Prostate gland (tissue), 2 donors: ENCODE measurements at regions not wholly inside any gene's neighbourhood (a gene's known extent, or its start where the extent isn't known, plus 50 kb on each side); places are given as distances from the start of the nearest gene placed in this dataset.

Experiments
- DNase-seq: peaks from one replicate; pipeline ENCODE4 v3.0.0-alpha.2; 2019; ENCODE audit warnings: low spot score
- H3K27ac ChIP-seq, 2 donors: fragments of 200-600 bp; sonication (generic); 2 replicates each; pipeline ENCODE4 v1.5.1; 2017 to 2019
- H3K27me3 ChIP-seq: fragments of 200-600 bp; sonication (generic); replicated peaks from 2 replicates; pipeline ENCODE4 v1.5.1; 2019; ENCODE audit not compliant: insufficient read depth
- H3K36me3 ChIP-seq, 2 donors: fragments of 200-600 bp; sonication (generic); 1 replicate in 1 of 2; 2 replicates in 1 of 2; pipeline versions ENCODE4 v1.5.1 to v1.8.1; 2017 to 2019
- H3K4me1 ChIP-seq: fragments of 200-600 bp; sonication (generic); replicated peaks from 2 replicates; pipeline ENCODE4 v1.5.1; 2019
- H3K4me3 ChIP-seq, 2 donors: fragments of 200-600 bp; sonication (generic); 2 replicates each; pipeline ENCODE4 v1.5.1; 2017 to 2019
- H3K9me3 ChIP-seq: fragments of 200-600 bp; sonication (generic); 2 replicates; pipeline ENCODE4 v1.5.1; 2017
- POLR2A ChIP-seq: fragments of 450-650 bp; IDR thresholded peaks from one replicate; pipeline ENCODE4 v1.6.1; 2016; ENCODE audit warnings: antibody characterized with exemption, mild to moderate bottlenecking
- POLR2AphosphoS5 ChIP-seq: sonication (generic); formaldehyde crosslinking; IDR thresholded peaks from one replicate; pipeline ENCODE4 v1.6.1; 2017; ENCODE audit warnings: antibody characterized with exemption
- WGBS: methylation state at CpG from one replicate; pipeline ENCODE4 v1.1.5; 2018; 5-methylcytosine and 5-hydroxymethylcytosine counted together
- intact Hi-C: fragments of 100-400 bp; cut with DNase I; formaldehyde crosslinking; loops from one replicate; pipeline ENCODE4 v1.14.2; 2022
- TF ChIP-seq, protein P1 (sequence below), 4 experiments: fragments of 200-600 bp in 2 of 4; fragments of 450-650 bp in 2 of 4; sonication (generic) in 2 of 4; IDR thresholded peaks; 1 replicate in 3 of 4; 2 replicates in 1 of 4; pipeline ENCODE4 v1.5.1; 2016 to 2019; ENCODE audit warnings: antibody characterized with exemption in 4 of 4, mild to moderate bottlenecking in 2 of 4, moderate library complexity in 2 of 4

DNA sequence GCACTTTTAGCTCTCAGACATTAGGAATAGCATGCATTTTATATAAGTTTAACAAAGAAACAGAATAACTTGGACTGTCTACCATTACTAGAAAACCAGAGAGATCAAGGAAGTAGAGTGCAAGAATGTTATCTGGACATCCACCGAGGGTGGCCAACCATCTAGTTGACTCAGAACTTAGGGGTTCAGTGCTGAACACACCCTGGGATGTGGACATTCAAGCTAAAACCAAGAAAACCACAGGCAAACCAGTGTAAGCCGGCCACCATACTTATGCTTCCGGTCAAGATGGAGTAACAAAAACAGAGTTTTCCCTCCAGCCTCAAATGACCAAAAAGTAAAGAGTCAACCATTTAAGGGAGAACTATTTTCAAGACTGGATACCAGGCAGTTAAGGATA lies 181.4 kb upstream of the MXRA5 start:
- no peaks in the 10 kb centered on the region for H3K36me3 ChIP-seq
- DNase-seq = no peak
- no peaks in the 10 kb centered on the region for H3K27me3 ChIP-seq
- H3K4me3 ChIP-seq = no peak overlapping the region
- H3K9me3 ChIP-seq = no peaks in the 10 kb centered on the region
- H3K4me1 ChIP-seq = no peaks in the 10 kb centered on the region
- WGBS = 95% methylated on average over 3 of the region's 3 CpGs
- no peak overlapping the region for H3K27ac ChIP-seq
- intact Hi-C loops = no loop called here
- no peak for TF ChIP-seq POLR2A
- TF ChIP-seq, protein P1, sequence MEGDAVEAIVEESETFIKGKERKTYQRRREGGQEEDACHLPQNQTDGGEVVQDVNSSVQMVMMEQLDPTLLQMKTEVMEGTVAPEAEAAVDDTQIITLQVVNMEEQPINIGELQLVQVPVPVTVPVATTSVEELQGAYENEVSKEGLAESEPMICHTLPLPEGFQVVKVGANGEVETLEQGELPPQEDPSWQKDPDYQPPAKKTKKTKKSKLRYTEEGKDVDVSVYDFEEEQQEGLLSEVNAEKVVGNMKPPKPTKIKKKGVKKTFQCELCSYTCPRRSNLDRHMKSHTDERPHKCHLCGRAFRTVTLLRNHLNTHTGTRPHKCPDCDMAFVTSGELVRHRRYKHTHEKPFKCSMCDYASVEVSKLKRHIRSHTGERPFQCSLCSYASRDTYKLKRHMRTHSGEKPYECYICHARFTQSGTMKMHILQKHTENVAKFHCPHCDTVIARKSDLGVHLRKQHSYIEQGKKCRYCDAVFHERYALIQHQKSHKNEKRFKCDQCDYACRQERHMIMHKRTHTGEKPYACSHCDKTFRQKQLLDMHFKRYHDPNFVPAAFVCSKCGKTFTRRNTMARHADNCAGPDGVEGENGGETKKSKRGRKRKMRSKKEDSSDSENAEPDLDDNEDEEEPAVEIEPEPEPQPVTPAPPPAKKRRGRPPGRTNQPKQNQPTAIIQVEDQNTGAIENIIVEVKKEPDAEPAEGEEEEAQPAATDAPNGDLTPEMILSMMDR (IDR thresholded peaks at IDR 0.05) = no peak
- no peak for TF ChIP-seq POLR2AphosphoS5

DNA sequence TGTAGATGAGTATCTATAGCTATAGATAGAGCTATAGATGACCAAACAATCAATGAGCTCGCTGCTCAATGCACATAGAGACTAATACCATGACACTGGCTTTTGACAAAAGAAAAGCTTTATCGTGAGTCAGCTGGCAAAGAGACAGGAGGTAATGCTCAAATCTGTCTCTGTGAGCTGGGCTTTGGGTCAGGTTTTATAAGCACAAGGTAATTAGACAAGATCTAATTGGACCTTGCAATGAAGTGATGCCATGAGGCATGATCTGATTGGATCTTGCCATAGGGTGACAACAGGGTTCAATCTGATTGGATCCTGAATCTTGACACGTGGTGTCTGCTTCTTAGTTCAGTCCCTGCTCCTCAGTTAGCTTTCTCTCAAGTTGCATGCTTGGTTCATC lies 180.7 kb upstream of the MXRA5 start:
- no peaks in the 10 kb centered on the region for H3K4me1 ChIP-seq
- no peak overlapping the region for H3K4me3 ChIP-seq
- no peaks in the 10 kb centered on the region for H3K27me3 ChIP-seq
- H3K27ac ChIP-seq = no peak overlapping the region
- 80% methylated on average over 3 of the region's 3 CpGs for WGBS
- no peak for DNase-seq
- TF ChIP-seq POLR2AphosphoS5 (no peak), POLR2A (no peak)
- TF ChIP-seq, protein P1 (IDR thresholded peaks at IDR 0.05) = no peak
- H3K36me3 ChIP-seq = no peaks in the 10 kb centered on the region
- no peaks in the 10 kb centered on the region for H3K9me3 ChIP-seq
- intact Hi-C loops = no loop called here

DNA sequence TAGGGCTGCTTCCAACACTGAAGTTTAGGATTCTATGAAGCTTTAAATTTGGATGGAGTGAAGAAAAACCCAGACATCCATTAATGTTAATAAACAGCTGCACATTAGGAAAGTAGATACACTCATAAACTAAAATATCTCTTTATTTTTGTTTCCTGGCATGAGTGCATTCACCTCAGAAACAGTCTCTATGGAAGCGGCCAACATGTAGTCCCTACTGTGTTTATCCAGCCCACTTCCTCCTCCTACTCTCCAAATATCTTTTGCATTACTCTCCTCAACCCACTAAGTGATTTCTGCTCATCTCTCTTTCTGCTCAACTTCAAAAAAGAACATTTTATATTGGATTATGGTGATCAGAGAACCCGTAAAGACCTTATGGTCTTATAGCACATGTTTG lies 180.3 kb upstream of the MXRA5 start:
- Histone ChIP-seq H3K36me3 (no peaks in the 10 kb centered on the region), H3K27ac (no peak overlapping the region), H3K9me3 (no peaks in the 10 kb centered on the region), H3K4me1 (no peaks in the 10 kb centered on the region), H3K4me3 (no peak overlapping the region), H3K27me3 (no peaks in the 10 kb centered on the region)
- DNase-seq = no peak
- TF ChIP-seq, protein P1 (IDR thresholded peaks at IDR 0.05) = no peak
- TF ChIP-seq POLR2A (no peak), POLR2AphosphoS5 (no peak)
- intact Hi-C loops = no loop called here
- WGBS = 80% methylated on average over 2 of the region's 2 CpGs

DNA sequence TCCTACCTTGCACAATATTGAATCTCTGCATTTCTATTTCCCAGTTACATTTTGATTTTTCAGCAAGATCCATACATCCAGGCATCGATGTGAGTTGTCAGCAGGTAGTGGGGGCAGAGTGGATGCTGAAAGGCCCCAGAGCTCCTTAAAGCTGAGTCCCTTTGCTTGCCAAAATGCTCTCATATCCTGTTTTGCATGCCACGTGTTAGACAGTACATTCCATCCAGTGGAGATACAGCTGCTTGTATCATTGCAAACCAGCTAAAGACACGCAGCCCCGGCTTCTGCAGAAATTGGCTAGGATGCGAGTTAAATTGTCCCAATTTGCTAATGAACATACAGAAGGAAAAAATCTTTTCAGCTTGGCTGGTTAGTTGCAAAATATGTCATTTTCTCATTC lies 179.6 kb upstream of the MXRA5 start:
- DNase-seq = no peak
- WGBS = 55% methylated on average over 5 of the region's 5 CpGs
- no peaks in the 10 kb centered on the region for H3K27me3 ChIP-seq
- no peaks in the 10 kb centered on the region for H3K4me1 ChIP-seq
- H3K36me3 ChIP-seq = no peaks in the 10 kb centered on the region
- intact Hi-C loops = no loop called here
- H3K27ac ChIP-seq = no peak overlapping the region
- H3K9me3 ChIP-seq = no peaks in the 10 kb centered on the region
- no peak overlapping the region for H3K4me3 ChIP-seq
- TF ChIP-seq, protein P1 (IDR thresholded peaks at IDR 0.05) = no peak
- TF ChIP-seq POLR2AphosphoS5 = no peak

DNA sequence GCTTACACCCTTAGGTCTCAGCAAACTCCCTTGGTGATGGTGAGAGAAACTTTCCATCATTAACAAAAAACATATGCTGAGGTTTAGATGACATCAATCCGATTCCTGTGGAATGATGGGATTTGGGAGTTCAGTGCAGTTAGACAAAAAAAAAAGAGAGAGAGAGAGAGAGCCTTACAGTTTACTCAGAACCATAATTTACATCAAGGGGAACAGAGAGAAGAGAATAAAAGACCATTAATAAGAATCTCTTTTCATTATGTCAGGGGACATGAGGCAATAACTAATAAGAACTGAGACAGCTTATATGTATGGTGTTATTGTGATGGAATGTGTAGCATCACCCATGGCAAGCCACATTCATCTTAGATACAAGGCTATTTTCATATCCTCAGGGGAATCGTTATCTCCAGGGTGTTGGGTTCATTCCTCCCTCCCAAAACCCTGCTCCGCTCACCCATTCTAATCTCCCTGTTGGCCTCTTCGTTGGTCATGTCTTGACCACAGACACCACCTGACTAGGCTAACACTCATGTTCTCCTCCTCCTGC lies 175.7 kb upstream of the MXRA5 start:
- WGBS = 80% methylated on average over 4 of the region's 4 CpGs
- no peak overlapping the region for H3K4me3 ChIP-seq
- no peak for DNase-seq
- no peaks in the 10 kb centered on the region for H3K4me1 ChIP-seq
- H3K9me3 ChIP-seq = no peaks in the 10 kb centered on the region
- no peaks in the 10 kb centered on the region for H3K27me3 ChIP-seq
- no peak overlapping the region for H3K27ac ChIP-seq
- intact Hi-C loops = no loop called here
- no peaks in the 10 kb centered on the region for H3K36me3 ChIP-seq
- TF ChIP-seq POLR2AphosphoS5 (no peak), POLR2A (no peak)
- TF ChIP-seq, protein P1 (IDR thresholded peaks at IDR 0.05) = no peak
